HG03175 (cell line): ENCODE measurements at regions not wholly inside any gene's neighbourhood (a gene's known extent, or its start where the extent isn't known, plus 50 kb on each side); places are given as distances from the start of the nearest gene placed in this dataset.
"Not testable (repeated sequence)": the region's sequence is repeated elsewhere in the genome, so short reads cannot be mapped to it uniquely, and the experiment has no call there.

Source experiments
- ATAC-seq: cut with Tn5 transposase; IDR thresholded peaks from one replicate; pipeline ENCODE4 v1.9.1; 2021; ENCODE audit warnings: mild to moderate bottlenecking, moderate library complexity; ENCODE audit not compliant: unreplicated experiment

DNA sequence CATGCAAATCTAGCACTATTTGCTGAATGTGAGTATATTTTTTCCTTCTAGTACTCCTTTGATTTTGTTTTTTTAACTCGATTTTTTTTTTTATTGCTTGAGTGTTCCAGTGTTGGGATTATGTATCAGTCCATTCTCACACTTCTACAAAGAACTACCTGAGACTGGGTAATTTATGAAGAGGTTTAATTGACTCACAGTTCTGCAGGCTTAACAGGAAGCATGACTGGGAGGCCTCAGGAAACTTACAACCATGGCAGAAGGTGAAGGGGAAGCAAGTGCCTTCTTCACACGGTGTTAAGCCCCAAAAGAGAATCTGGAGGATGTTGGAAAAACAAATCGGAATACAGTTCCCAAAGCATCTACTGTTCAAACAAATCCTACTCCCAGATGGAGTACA lies 69.1 kb downstream of the ZNF518B start:
- ATAC-seq: not testable (repeated sequence)

DNA sequence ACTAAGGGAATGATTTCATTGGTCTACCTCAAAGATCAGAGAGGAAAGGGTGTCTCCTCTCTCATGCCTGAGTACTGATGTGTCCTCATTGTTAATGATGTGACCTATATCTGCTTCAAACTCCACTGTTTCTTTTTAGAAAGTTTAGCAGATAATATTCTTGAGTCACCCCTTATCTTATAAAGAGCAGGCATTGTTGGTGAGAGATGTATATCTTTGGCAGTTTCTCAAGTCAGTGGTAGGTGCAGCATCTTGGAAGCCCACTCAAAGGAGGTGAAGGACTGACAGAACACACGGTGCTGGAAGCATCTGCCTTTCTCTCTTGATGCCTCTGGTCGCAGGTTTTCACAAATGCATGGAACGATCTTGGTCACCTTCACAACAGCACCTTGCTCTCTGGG lies 71.2 kb downstream of the ZNF518B start:
- no peak for ATAC-seq

GRCh38 chr4:10384974-10385373 lies 72.3 kb downstream of the ZNF518B start:
- ATAC-seq: no peak

- no peak for ATAC-seq
Measured at GRCh38 chr4:10383417-10383816, 73.8 kb downstream of the ZNF518B start.

- ATAC-seq: not testable (repeated sequence)
Measured at GRCh38 chr4:10382171-10382570, 75.1 kb downstream of the ZNF518B start.

DNA sequence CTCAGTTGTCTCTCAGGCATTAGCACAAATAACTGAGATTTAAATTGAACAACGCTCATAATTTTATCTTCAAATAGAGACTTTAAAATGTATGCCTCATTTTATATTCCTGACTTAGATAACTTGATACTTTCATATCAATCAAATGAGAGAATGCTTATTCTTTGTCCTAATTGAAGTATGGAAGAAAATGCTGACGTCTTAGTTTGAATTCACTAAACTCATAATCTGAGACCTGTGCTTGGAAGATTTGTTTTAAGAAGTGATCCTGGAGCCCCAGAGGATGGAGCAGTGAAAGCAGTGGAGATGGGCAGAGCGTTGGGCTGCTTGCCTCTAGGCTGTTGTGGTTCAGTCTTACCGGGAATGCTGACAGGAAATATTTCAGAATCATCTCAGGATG lies 76.1 kb downstream of the ZNF518B start:
- no peak for ATAC-seq

GRCh38 chr4:10380735-10381134 lies 76.5 kb downstream of the ZNF518B start:
- no peak for ATAC-seq

DNA sequence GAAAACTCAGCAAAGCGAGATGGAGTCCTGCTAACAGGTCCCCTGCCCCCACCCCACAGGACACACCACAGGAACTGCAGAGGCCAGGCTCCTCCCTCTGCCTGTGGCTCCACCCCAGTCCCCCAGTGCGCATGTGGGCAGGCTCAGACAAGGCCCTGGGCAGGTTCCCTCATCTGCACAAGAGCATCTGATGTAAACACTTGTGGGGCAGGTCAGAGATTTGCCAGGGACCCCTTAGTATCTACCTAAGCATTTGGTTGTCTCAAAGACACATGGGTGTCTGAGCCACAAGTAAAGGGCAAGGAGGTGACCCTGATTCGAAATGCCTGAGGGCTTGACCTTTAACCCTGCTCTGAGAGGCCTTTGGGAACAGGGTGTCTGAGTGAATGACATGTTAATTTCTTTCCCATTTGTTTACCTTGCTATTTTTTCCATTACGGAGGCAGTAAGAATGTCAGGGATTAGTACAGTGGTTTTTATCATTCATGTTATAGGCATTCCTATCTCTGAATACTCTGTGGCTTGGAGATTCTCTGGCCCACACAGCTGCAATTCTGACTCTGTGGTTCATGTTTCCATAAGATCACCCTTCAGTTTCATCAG lies 85.3 kb downstream of the ZNF518B start:
- no peak for ATAC-seq

DNA sequence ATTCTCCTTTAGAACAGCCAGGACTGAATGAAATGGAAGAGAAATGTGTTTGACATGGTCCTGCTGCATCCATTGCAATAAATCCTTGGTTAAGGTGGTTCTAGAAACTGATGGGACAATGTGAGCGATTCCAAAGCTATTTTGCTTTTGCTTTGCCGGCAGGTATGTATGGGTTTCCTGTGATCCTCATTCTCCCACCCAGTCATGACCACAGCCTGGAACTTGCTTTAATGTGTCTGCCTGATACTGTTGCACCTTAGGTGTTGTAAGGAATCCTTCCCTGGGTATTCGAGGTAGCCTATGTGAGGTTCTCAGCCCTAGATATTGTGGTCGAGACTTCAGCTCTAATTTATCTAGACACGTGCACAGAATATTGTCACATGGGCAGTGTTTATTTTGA lies 86.1 kb downstream of the ZNF518B start:
- no peak for ATAC-seq

- no peak for ATAC-seq
Measured at GRCh38 chr4:10369517-10369916, 87.7 kb downstream of the ZNF518B start.

GRCh38 chr4:10366628-10367027 lies 90.6 kb downstream of the ZNF518B start:
- ATAC-seq: no peak

GRCh38 chr4:10364194-10364593 lies 93.0 kb downstream of the ZNF518B start:
- no peak for ATAC-seq

- no peak for ATAC-seq
Measured at GRCh38 chr4:10354746-10355145, 102.5 kb downstream of the ZNF518B start.

DNA sequence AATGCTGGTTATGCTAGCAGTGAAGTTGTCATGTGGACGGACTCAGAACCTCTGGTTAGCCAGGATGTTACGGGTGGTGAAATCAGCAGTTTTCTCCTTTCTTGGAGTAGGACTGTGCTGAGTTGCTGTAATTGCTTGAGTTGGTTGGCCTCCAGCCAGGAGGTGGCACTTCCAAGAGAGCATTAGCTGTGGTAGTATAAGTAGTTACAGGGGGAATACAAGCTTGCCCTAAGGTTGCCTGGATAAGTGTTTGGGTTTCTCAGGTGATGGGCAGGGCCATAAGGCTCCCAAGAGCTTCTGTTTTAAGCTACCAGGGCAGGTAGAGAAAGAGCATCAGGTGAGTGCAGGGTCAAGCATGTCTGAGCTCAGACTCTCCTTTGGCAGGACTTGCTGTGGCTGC lies 103.0 kb downstream of the ZNF518B start:
- ATAC-seq: no peak

GRCh38 chr4:10353110-10353509 lies 104.1 kb downstream of the ZNF518B start:
- ATAC-seq: no peak

GRCh38 chr4:10348241-10348640 lies 109.0 kb downstream of the ZNF518B start:
- no peak for ATAC-seq

DNA sequence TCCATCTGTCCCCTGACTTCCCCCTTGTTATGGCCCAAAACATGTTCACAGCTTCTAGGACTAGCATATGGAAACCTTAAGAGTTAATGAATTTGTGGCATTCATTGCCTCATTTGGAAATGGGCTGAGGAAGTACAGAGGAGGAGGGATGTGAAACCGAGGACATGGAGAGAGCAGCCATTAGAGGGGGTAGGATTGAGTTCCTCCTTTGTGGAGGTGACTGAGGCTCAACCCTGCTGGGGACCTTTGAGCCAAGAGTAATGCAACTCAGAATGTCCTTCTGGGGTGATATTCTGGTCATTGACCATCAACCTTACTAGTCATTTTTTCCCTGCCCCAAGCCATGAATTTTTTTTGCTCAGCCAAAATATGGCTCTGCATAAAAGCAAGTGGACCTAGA lies 109.4 kb downstream of the ZNF518B start:
- ATAC-seq: no peak

GRCh38 chr4:10347281-10347795 lies 109.9 kb downstream of the ZNF518B start:
- no peak for ATAC-seq

DNA sequence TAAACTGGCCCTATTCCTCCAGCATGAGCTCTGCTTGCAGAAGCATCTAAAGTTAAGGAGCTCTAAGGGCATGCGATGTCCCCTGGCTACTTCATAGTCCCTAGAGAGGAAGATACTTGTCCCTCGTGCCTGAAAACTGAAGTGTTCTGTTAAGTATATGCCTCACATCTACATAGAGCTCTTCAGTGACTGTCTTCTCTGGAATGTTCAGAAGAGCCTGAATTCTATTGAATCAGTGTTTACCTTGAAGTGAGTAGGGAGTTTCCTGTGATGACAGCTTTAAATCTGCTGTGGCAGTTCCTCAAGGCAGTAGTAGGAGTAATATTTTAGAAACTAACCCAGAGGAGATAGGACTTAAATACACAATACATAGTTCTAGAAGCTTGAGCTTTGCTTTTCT lies 111.2 kb downstream of the ZNF518B start:
- no peak for ATAC-seq

GRCh38 chr4:10345381-10345784 lies 111.8 kb downstream of the ZNF518B start:
- ATAC-seq: no peak

DNA sequence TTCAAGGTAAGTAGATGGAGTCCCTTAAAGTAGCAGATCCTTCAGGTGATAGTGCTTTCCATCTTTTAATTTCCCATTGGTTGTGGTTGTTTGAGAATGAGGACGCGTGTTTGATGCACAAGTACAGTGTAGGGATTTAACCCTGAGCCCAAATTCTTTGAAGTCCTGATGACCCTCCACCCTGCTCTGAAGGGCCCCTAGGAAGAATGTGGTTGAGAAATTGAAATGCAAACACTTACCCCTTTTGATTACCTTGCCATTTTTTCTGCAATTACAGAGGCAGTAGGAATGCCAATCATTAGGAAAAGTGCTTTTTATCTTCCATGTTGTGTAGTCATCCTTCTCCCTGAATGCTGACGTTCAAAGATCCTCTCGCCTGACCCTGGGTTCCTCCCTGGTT lies 112.4 kb downstream of the ZNF518B start:
- no peak for ATAC-seq

GRCh38 chr4:10343656-10344055 lies 113.6 kb downstream of the ZNF518B start:
- no peak for ATAC-seq

- ATAC-seq: no peak
Measured at GRCh38 chr4:10342866-10343265, 114.4 kb downstream of the ZNF518B start.
